A549 (cell line): ENCODE measurements at regions not wholly inside any gene's neighbourhood (a gene's known extent, or its start where the extent isn't known, plus 50 kb on each side); places are given as distances from the start of the nearest gene placed in this dataset.

Experiments
- ATAC-seq, 2 experiments: fragments of 200-7000 bp in 1 of 2; fragments of >200 bp in 1 of 2; cut with Nextera tagmentation in 1 of 2; cut with Tn5 transposase in 1 of 2; 3 replicates each; pipeline versions ENCODE4 v1.8.0 to v1.9.1; 2018 to 2020; ENCODE audit warnings: mild to moderate bottlenecking in 1 of 2, moderate library complexity in 1 of 2
- CTCF ChIA-PET: fragments of 300-600 bp; sonication (Branson Sonifier 250); formaldehyde crosslinking; extraction: SDS; loops from one replicate; lab custom pipeline; 2021; ENCODE audit warnings: antibody characterized with exemption, inconsistent platforms; lab: Yijun Ruan, JAX
- POLR2A ChIA-PET: fragments of 350-600 bp; formaldehyde crosslinking; extraction: SDS; loops from one replicate; lab custom pipeline; 2021; ENCODE audit warnings: antibody characterized with exemption, inconsistent platforms; lab: Yijun Ruan, JAX
- DNase-seq, 2 experiments: peaks; one replicate each; pipeline versions ENCODE4 v3.0.0 to v3.0.0-alpha.2; 2011 to 2016; ENCODE audit warnings: low read depth in 1 of 2, low spot score in 1 of 2
- FAIRE-seq: peaks from 2 replicates; lab custom pipeline; 2011; peaks lifted over from hg19 to GRCh38; lab: Jason Lieb, UNC
- H3K27ac ChIP-seq, 2 experiments: fragments of >200 bp; sonication (Bioruptor Twin); formaldehyde crosslinking; 3 replicates each; pipeline ENCODE4 v1.5.1; 2016 to 2017
- H3K4me1 ChIP-seq: fragments of >200 bp; sonication (Bioruptor Twin); formaldehyde crosslinking; 3 replicates; pipeline ENCODE4 v1.6.1; 2016
- H3K4me2 ChIP-seq: fragments of >200 bp; sonication (Bioruptor Twin); formaldehyde crosslinking; 3 replicates; pipeline ENCODE4 v1.6.1; 2016
- H3K4me3 ChIP-seq: fragments of >200 bp; sonication (Bioruptor Twin); formaldehyde crosslinking; 3 replicates; pipeline ENCODE4 v1.5.1; 2016
- H3K9me3 ChIP-seq: fragments of >200 bp; sonication (Bioruptor Twin); formaldehyde crosslinking; 3 replicates; pipeline ENCODE4 v1.6.1; 2016
- BHLHE40 ChIP-seq: IDR thresholded peaks from 2 replicates; pipeline ENCODE4 v1.6.1; 2012; ENCODE audit warnings: low read depth, low read length, inconsistent platforms
- CBX2 ChIP-seq: fragments of 200-600 bp; sonication (generic); IDR thresholded peaks from 2 replicates; pipeline ENCODE4 v1.6.1; 2016; ENCODE audit warnings: low read depth, mild to moderate bottlenecking, borderline replicate concordance
- CBX8 ChIP-seq: fragments of 200-600 bp; sonication (generic); IDR thresholded peaks from 2 replicates; pipeline ENCODE4 v1.6.1; 2016
- CHD2 ChIP-seq: fragments of 150-350 bp; IDR thresholded peaks from 2 replicates; pipeline ENCODE4 v1.6.1; 2014; ENCODE audit warnings: low read length; ENCODE audit not compliant: partially characterized antibody
- EHF ChIP-seq: fragments of 250-450 bp; sonication (Bioruptor Pico); IDR thresholded peaks from 2 replicates; pipeline ENCODE4 v1.5.0; 2020; ENCODE audit warnings: mild to moderate bottlenecking
- FOXS1 ChIP-seq: fragments of 250-450 bp; sonication (Bioruptor Pico); IDR thresholded peaks from 2 replicates; pipeline ENCODE4 v1.5.0; 2020; ENCODE audit warnings: mild to moderate bottlenecking, moderate library complexity
- HDAC2 ChIP-seq: fragments of 200-600 bp; sonication (generic); IDR thresholded peaks from 2 replicates; pipeline ENCODE4 v1.6.1; 2016
- HMGXB4 ChIP-seq: fragments of 250-450 bp; sonication (Bioruptor Pico); IDR thresholded peaks from 2 replicates; pipeline ENCODE4 v1.5.0; 2021; ENCODE audit warnings: mild to moderate bottlenecking, moderate library complexity, borderline replicate concordance
- HOXA7 ChIP-seq: fragments of 250-450 bp; sonication (Bioruptor Pico); IDR thresholded peaks from 2 replicates; pipeline ENCODE4 v1.5.0; 2020; ENCODE audit warnings: mild to moderate bottlenecking, moderate library complexity
- HOXB13 ChIP-seq: fragments of 250-450 bp; sonication (Bioruptor Pico); IDR thresholded peaks from 2 replicates; pipeline ENCODE4 v1.5.0; 2020; ENCODE audit warnings: low read depth, mild to moderate bottlenecking, moderate library complexity
- HOXB5 ChIP-seq: fragments of 250-450 bp; sonication (Bioruptor Pico); IDR thresholded peaks from 2 replicates; pipeline ENCODE4 v1.5.0; 2020; ENCODE audit warnings: mild to moderate bottlenecking, moderate library complexity
- JUNB ChIP-seq: fragments of >200 bp; sonication (Bioruptor Twin); formaldehyde crosslinking; IDR thresholded peaks from 2 replicates; pipeline ENCODE4 v1.6.1; 2016
- MAFK ChIP-seq: fragments of 450-650 bp; IDR thresholded peaks from 2 replicates; pipeline ENCODE4 v1.6.1; 2014; ENCODE audit not compliant: partially characterized antibody
- MYC ChIP-seq: IDR thresholded peaks from 2 replicates; pipeline ENCODE4 v1.6.1; 2012; ENCODE audit warnings: mild to moderate bottlenecking, inconsistent platforms, low read length, improper control_type of control experiment, borderline replicate concordance
- NFE2L2 ChIP-seq: fragments of 150-350 bp; conservative IDR thresholded peaks from 2 replicates; pipeline ENCODE4 v1.6.1; 2014; ENCODE audit warnings: low read length
- NPAS2 ChIP-seq: fragments of 250-450 bp; sonication (Bioruptor Pico); IDR thresholded peaks from 2 replicates; pipeline ENCODE4 v1.8.0; 2022; ENCODE audit warnings: mild to moderate bottlenecking, moderate library complexity, borderline replicate concordance
- NR3C1 ChIP-seq: fragments of >200 bp; sonication (Bioruptor Twin); formaldehyde crosslinking; IDR thresholded peaks from 3 replicates; pipeline ENCODE4 v1.6.1; 2017
- PHF8 ChIP-seq: fragments of 200-600 bp; sonication (generic); IDR thresholded peaks from 2 replicates; pipeline ENCODE4 v1.6.1; 2016; ENCODE audit warnings: low read depth, mild to moderate bottlenecking, antibody characterized with exemption, moderate library complexity, borderline replicate concordance
- POLR2AphosphoS2 ChIP-seq: conservative IDR thresholded peaks from 2 replicates; pipeline ENCODE4 v1.6.1; 2012; ENCODE audit warnings: low read length, improper control_type of control experiment, inconsistent platforms
- RARB ChIP-seq: fragments of 250-450 bp; sonication (Bioruptor Pico); IDR thresholded peaks from 2 replicates; pipeline ENCODE4 v1.8.0; 2021; ENCODE audit warnings: mild to moderate bottlenecking, moderate library complexity
- RFX5 ChIP-seq: fragments of 450-650 bp; IDR thresholded peaks from 2 replicates; pipeline ENCODE4 v1.7.1; 2014; ENCODE audit warnings: antibody characterized with exemption, mild to moderate bottlenecking, moderate library complexity
- TFCP2L1 ChIP-seq: fragments of 250-450 bp; sonication (Bioruptor Pico); IDR thresholded peaks from 2 replicates; pipeline ENCODE4 v1.5.0; 2021; ENCODE audit warnings: mild to moderate bottlenecking
- ZC3H11A ChIP-seq: fragments of 450-650 bp; IDR thresholded peaks from 2 replicates; pipeline ENCODE4 v1.6.1; 2014; ENCODE audit warnings: antibody characterized with exemption, mild to moderate bottlenecking
- WGBS: methylation state at CpG from one replicate; pipeline ENCODE4 v1.1.6; 2017; ENCODE audit errors: missing lambda C conversion rate; 5-methylcytosine and 5-hydroxymethylcytosine counted together
- TF ChIP-seq, protein P1 (sequence below): fragments of 250-450 bp; sonication (Bioruptor Pico); IDR thresholded peaks from 2 replicates; pipeline ENCODE4 v1.5.0; 2020; ENCODE audit warnings: low read depth, mild to moderate bottlenecking, moderate library complexity

DNA sequence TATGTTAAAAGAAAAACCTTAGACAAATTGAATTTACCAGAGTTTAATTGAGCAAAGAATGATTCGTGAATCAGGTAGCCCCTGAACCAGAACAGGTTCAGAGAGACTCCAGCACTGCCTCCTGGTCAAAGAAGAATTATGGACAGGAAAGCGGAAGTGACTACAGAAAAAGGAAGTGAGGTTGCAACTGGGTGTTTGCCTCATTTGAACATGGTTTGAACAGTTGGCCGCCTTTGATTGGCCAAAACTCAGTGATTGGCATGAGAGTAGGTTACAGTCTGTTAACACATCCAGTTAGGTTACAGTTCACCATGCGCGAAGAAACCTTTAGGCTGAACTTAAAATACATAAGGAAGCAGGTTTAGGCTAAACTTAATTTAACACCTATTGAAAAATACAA is 248.8 kb downstream of the TFAP2A start:
- CTCF ChIA-PET = no interaction called here
- WGBS = 95% methylated on average over 5 of the region's 5 CpGs
- no peak for ATAC-seq
- Histone ChIP-seq H3K4me1 (no peaks in the 10 kb centered on the region), H3K4me3 (no peak overlapping the region), H3K4me2 (no peak overlapping the region), H3K27ac (no peak overlapping the region), H3K9me3 (no peaks in the 10 kb centered on the region)
- no peak for DNase-seq
- POLR2A ChIA-PET = no interaction called here
- TF ChIP-seq RFX5 = no peak
- TF ChIP-seq CBX8 = no peak
- no peak for TF ChIP-seq HOXA7
- no peak for TF ChIP-seq HOXB13 (CRISPR knock-in tag)
- TF ChIP-seq FOXS1 (CRISPR knock-in tag) = no peak
- TF ChIP-seq HDAC2 = no peak
- no peak for TF ChIP-seq ZC3H11A
- TF ChIP-seq BHLHE40 = no peak
- TF ChIP-seq NFE2L2 = no peak
- no peak for TF ChIP-seq RARB (CRISPR knock-in tag)
- TF ChIP-seq MAFK = no peak
- no peak for TF ChIP-seq NR3C1
- TF ChIP-seq PHF8 = no peak
- TF ChIP-seq, protein P1, sequence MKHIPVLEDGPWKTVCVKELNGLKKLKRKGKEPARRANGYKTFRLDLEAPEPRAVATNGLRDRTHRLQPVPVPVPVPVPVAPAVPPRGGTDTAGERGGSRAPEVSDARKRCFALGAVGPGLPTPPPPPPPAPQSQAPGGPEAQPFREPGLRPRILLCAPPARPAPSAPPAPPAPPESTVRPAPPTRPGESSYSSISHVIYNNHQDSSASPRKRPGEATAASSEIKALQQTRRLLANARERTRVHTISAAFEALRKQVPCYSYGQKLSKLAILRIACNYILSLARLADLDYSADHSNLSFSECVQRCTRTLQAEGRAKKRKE (CRISPR knock-in tag) = no peak
- TF ChIP-seq JUNB = no peak
- no peak for FAIRE-seq

DNA sequence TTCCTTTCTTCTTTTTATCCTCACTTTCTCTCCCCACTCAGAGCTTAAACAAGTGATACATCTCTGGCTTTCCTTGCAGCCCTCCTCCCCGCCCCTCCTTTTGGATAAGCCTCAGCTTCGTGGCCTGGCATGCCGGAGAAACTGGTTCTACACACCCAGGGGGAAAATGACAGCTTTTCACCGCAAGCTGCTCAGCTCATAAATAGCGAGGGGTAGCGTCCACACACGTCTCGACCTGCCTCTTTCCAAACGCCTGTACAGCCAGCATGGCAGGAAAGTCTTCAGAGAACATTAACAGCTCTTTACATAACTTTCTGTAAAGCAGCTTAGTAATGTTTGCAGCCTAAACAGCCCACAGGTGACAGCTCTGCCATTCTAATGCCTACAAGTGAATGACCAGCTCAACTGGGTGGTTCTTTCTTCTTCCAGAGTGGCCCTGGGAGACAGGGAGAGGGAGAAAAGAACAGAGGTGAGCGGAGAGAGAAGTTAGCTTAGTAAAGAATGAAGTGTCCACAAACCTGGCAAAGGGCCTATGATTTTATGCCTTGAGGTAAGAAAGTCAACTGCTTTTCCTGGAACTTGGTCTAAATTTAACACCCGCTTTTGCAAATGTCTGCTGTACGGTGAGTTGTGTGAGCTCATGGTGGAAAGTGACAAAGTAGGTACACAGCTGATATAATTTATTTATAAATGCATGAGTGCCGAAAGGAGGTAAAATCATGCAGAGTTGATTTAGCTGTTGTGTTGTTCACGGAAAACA is 251.5 kb downstream of the TFAP2A start:
- CTCF ChIA-PET = interaction anchor here (0.6 to 0.9 kb wide), 2 partner anchors 38 to 1154 kb away, joined by 3 read pairs; no protein-coding TSS in a partner anchor
- TF ChIP-seq, protein P1 (CRISPR knock-in tag) = no peak
- TF ChIP-seq NPAS2 (CRISPR knock-in tag) (no peak), POLR2AphosphoS2 (no peak), RFX5 (no peak), HOXB5 (CRISPR knock-in tag) (no peak), MYC (no peak), MAFK (no peak), FOXS1 (CRISPR knock-in tag) (no peak), CHD2 (no peak)
- H3K4me2 ChIP-seq = no peak overlapping the region

DNA sequence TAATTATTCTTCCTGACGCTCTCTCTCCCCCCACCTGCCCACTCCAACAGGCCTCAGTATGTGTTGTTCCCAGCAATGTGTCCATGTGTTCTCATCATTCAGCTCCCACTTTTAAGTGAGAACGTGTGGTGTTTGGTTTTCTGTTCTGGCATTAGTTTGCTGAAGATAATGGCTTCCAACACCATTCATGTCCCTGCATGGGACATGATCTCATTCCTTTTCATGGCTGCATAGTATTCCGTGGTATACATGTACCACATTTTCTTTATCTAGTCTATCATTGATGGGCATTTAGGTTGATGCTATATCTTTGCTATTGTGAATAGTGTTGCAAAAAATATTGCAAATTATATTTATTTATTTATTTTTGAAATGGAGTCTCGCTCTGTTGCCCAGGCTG is 258.0 kb downstream of the TFAP2A start:
- WGBS = 47% methylated on average over 4 of the region's 4 CpGs
- DNase-seq (no peak), ATAC-seq (no peak)
- no peak overlapping the region for H3K27ac ChIP-seq
- TF ChIP-seq NFE2L2 (no peak), RFX5 (no peak), NR3C1 (no peak), CHD2 (no peak), EHF (CRISPR knock-in tag) (no peak), CBX2 (no peak), HMGXB4 (no peak), TFCP2L1 (CRISPR knock-in tag) (no peak)
- TF ChIP-seq, all 56 proteins: peak for 0
- no peaks in the 10 kb centered on the region for H3K9me3 ChIP-seq
- no peak overlapping the region for H3K4me3 ChIP-seq
- H3K4me1 ChIP-seq = no peaks in the 10 kb centered on the region
- no peak overlapping the region for H3K4me2 ChIP-seq
- CTCF ChIA-PET = no interaction called here
- POLR2A ChIA-PET = no interaction called here
- FAIRE-seq = no peak

More for the DNA sequence above, 251.5 kb downstream of the TFAP2A start:
- no peak overlapping the region for H3K27ac ChIP-seq
- FAIRE-seq (no peak), DNase-seq (no peak), ATAC-seq (no peak)
- POLR2A ChIA-PET = no interaction called here
- H3K4me3 ChIP-seq = no peak overlapping the region
- no peaks in the 10 kb centered on the region for H3K4me1 ChIP-seq
- 86% methylated on average over 14 of the region's 14 CpGs for WGBS
- H3K9me3 ChIP-seq = no peaks in the 10 kb centered on the region
